H1 (cell line): ENCODE measurements at regions not wholly inside any gene's neighbourhood (a gene's known extent, or its start where the extent isn't known, plus 50 kb on each side); places are given as distances from the start of the nearest gene placed in this dataset.

ENCODE experiments used
- HDAC2 ChIP-seq, 2 experiments: fragments of 300-600 bp in 1 of 2; sonication (generic) in 1 of 2; IDR thresholded peaks; 2 replicates each; pipeline ENCODE4 v1.6.1; 2011 to 2012; ENCODE audit warnings: low read depth in 2 of 2, low read length in 2 of 2, mild to moderate bottlenecking in 2 of 2, moderate library complexity in 2 of 2, borderline replicate concordance in 1 of 2, inconsistent platforms in 1 of 2

DNA sequence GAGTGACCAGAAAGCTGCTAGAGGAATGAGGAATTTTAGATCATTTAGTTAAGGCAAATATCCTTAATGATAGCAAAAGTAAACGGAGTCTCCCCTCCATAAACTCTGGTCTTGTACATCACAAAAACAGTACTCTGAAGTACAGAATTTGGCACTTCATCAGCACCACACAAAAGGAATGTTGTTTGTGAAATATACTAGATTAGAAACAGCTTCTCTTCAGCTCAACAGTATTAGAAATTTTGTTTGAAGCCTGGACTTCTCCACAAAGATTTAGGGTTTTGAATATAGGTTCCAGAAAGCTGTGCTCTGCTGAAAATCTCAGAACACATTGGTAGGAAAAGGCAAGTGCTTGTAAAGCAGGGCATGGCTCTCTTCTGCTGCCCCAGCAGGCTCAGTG is 135.1 kb upstream of the PTGFR start (continued):
- no peak for TF ChIP-seq HDAC2 (IDR thresholded peaks at IDR 0.05; ENCODE audit: borderline replicate concordance in 1 of 2, low read depth in 2 of 2, low read length in 2 of 2)
